DND-41 (cell line): ENCODE measurements at regions not wholly inside any gene's neighbourhood (a gene's known extent, or its start where the extent isn't known, plus 50 kb on each side); places are given as distances from the start of the nearest gene placed in this dataset.

Source experiments
- ATAC-seq: fragments of 200-7000 bp; cut with Tn5 transposase; 3 replicates; pipeline ENCODE4 v1.9.1; 2021; ENCODE audit warnings: low read depth; ENCODE audit not compliant: insufficient read depth
- DNase-seq: peaks from one replicate; pipeline ENCODE4 v3.0.0-alpha.2; 2020
- H2AFZ ChIP-seq: 2 replicates; pipeline ENCODE4 v1.6.0; 2012; ENCODE audit warnings: low read depth, low read length
- H3K27ac ChIP-seq: 2 replicates; pipeline ENCODE4 v1.5.1; 2012; ENCODE audit warnings: low read length, inconsistent platforms
- H3K27me3 ChIP-seq: fragments of 200-600 bp; sonication (generic); 2 replicates; pipeline ENCODE4 v1.6.0; 2012; ENCODE audit warnings: low read length, mild to moderate bottlenecking, inconsistent platforms; ENCODE audit not compliant: insufficient read depth, poor library complexity
- H3K36me3 ChIP-seq: 2 replicates; pipeline ENCODE4 v1.5.1; 2012; ENCODE audit warnings: low read length, inconsistent platforms; ENCODE audit not compliant: insufficient read depth
- H3K4me1 ChIP-seq: 2 replicates; pipeline ENCODE4 v1.5.1; 2012; ENCODE audit warnings: mild to moderate bottlenecking, low read length; ENCODE audit not compliant: insufficient read depth
- H3K4me2 ChIP-seq: 2 replicates; pipeline ENCODE4 v1.6.0; 2012; ENCODE audit warnings: mild to moderate bottlenecking, moderate library complexity, low read length, inconsistent platforms; ENCODE audit not compliant: insufficient read depth
- H3K4me3 ChIP-seq, 2 experiments: fragments of 200-600 bp in 1 of 2; shearing (Covaris generic) in 1 of 2; 2 replicates each; pipeline ENCODE4 v1.5.1; 2012 to 2016; ENCODE audit warnings: inconsistent platforms in 2 of 2, low read length in 2 of 2, mild to moderate bottlenecking in 2 of 2, low read depth in 1 of 2, moderate library complexity in 1 of 2
- H3K79me2 ChIP-seq: 2 replicates; pipeline ENCODE4 v1.6.0; 2012; ENCODE audit warnings: low read length, inconsistent platforms; ENCODE audit not compliant: insufficient read depth
- H3K9ac ChIP-seq: 2 replicates; pipeline ENCODE4 v1.6.0; 2012; ENCODE audit warnings: low read depth, mild to moderate bottlenecking, inconsistent platforms, low read length, moderate library complexity
- H3K9me3 ChIP-seq: 2 replicates; pipeline ENCODE4 v1.5.1; 2012; ENCODE audit warnings: low read length, moderate library complexity, mild to moderate bottlenecking, inconsistent platforms; ENCODE audit not compliant: insufficient read depth, severe bottlenecking
- H4K20me1 ChIP-seq: 2 replicates; pipeline ENCODE4 v1.6.0; 2012; ENCODE audit warnings: low read length; ENCODE audit not compliant: insufficient read depth
- CTCF ChIP-seq: IDR thresholded peaks from 2 replicates; pipeline ENCODE4 v1.5.1; 2012; ENCODE audit warnings: borderline replicate concordance, low read length, moderate library complexity, mild to moderate bottlenecking; ENCODE audit not compliant: poor library complexity, severe bottlenecking; ENCODE audit errors: extremely low read depth
- EZH2 ChIP-seq: IDR thresholded peaks from 3 replicates; pipeline ENCODE4 v1.6.1; 2012; ENCODE audit warnings: borderline replicate concordance, low read depth, mild to moderate bottlenecking, moderate library complexity, low read length, inconsistent platforms; ENCODE audit not compliant: severe bottlenecking

GRCh38 chr2:129575431-129575830, 404.0 kb upstream of the RAB6C start:
- no peak for DNase-seq
- Histone ChIP-seq H3K27ac (no peak overlapping the region), H3K4me2 (no peak overlapping the region)

GRCh38 chr2:129575880-129576279, 403.6 kb upstream of the RAB6C start:
- DNase-seq, result no peak
- Histone ChIP-seq H3K36me3 (no peaks in the 10 kb centered on the region), H4K20me1 (no peaks in the 10 kb centered on the region), H3K4me1 (no peaks in the 10 kb centered on the region), H3K79me2 (no peaks in the 10 kb centered on the region), H2AFZ (no peak overlapping the region), H3K9ac (no peak overlapping the region), H3K4me3 (no peak overlapping the region), H3K27ac (no peak overlapping the region), H3K9me3 (peaks cover under 1% of the 10 kb centered on the region), H3K4me2 (no peak overlapping the region), H3K27me3 (no peaks in the 10 kb centered on the region)
- ATAC-seq, result no peak
- TF ChIP-seq CTCF (no peak), EZH2 (no peak)

More at GRCh38 chr2:129575431-129575830, 404.0 kb upstream of the RAB6C start:
- Histone ChIP-seq H3K36me3 (no peaks in the 10 kb centered on the region), H3K9me3 (peaks cover 3% of the 10 kb centered on the region), H4K20me1 (no peaks in the 10 kb centered on the region), H3K27me3 (no peaks in the 10 kb centered on the region), H3K79me2 (no peaks in the 10 kb centered on the region), H3K4me3 (no peak overlapping the region), H3K9ac (no peak overlapping the region), H3K4me1 (no peaks in the 10 kb centered on the region), H2AFZ (no peak overlapping the region)
- TF ChIP-seq CTCF (no peak), EZH2 (no peak)
- no peak for ATAC-seq

GRCh38 chr2:129580001-129580400, 399.5 kb upstream of the RAB6C start:
- H2AFZ ChIP-seq, result no peak overlapping the region
- no peak for ATAC-seq
- H3K27me3 ChIP-seq, result no peaks in the 10 kb centered on the region
- no peak for DNase-seq
- H3K4me1 ChIP-seq, result no peaks in the 10 kb centered on the region
- no peak overlapping the region for H3K4me2 ChIP-seq
- H3K27ac ChIP-seq, result no peak overlapping the region
- no peaks in the 10 kb centered on the region for H3K36me3 ChIP-seq
- no peak overlapping the region for H3K4me3 ChIP-seq
- no peaks in the 10 kb centered on the region for H3K9me3 ChIP-seq
- TF ChIP-seq EZH2, result no peak
- TF ChIP-seq CTCF, result no peak
- no peaks in the 10 kb centered on the region for H4K20me1 ChIP-seq
- H3K79me2 ChIP-seq, result no peaks in the 10 kb centered on the region
- no peak overlapping the region for H3K9ac ChIP-seq

- Histone ChIP-seq H4K20me1 (no peaks in the 10 kb centered on the region), H3K4me2 (no peak overlapping the region), H2AFZ (no peak overlapping the region), H3K9ac (no peak overlapping the region), H3K27ac (no peak overlapping the region), H3K4me1 (peaks cover 13% of the 10 kb centered on the region), H3K4me3 (no peak overlapping the region), H3K27me3 (peaks cover 6% of the 10 kb centered on the region), H3K36me3 (no peaks in the 10 kb centered on the region), H3K9me3 (no peaks in the 10 kb centered on the region), H3K79me2 (no peaks in the 10 kb centered on the region)
- TF ChIP-seq CTCF, result no peak
- no peak for TF ChIP-seq EZH2
- DNase-seq, result no peak
- ATAC-seq, result peak; percentile 96
These were observed 393.7 kb upstream of the RAB6C start for GRCh38 chr2:129585760-129586159.
